ENCODE measurements at regions not wholly inside any gene's neighbourhood (a gene's known extent, or its start where the extent isn't known, plus 50 kb on each side); places are given as distances from the start of the nearest gene placed in this dataset.

DNA sequence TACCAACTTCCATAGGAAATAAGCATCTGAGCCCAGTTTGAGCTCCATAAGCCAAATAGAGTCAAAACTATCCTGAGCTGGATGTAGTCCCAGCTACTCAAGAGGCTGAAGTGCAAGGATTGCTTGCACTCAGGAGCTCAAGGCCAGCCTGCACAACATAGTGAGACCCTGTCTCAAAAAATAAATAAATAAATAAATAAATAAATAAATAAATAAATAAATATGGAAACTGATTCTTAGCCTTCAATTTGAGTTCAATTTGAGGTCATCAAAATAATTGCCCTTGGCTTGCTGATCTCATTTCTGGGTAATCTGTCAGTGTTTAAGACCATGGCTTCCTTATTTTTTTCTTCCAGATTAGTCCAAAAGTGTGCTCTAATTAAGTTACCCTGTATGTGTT, 184.9 kb upstream of the CDH20 start:
- Histone ChIP-seq H3K36me3 (ENCODE audit: control insufficient read depth, insufficient read depth, low read length) (no peaks in the 10 kb centered on the region), H3K4me1 (ENCODE audit: control insufficient read depth, insufficient read depth, low read length, poor library complexity, severe bottlenecking) (no peaks in the 10 kb centered on the region), H3K27ac (ENCODE audit: low read depth, low read length, severe bottlenecking) (no peak overlapping the region), H3K9me3 (ENCODE audit: control insufficient read depth, low read length) (no peaks in the 10 kb centered on the region), H3K4me3 (ENCODE audit: extremely low read depth, insufficient read depth, low read length, poor library complexity, severe bottlenecking) (no peak overlapping the region)

DNA sequence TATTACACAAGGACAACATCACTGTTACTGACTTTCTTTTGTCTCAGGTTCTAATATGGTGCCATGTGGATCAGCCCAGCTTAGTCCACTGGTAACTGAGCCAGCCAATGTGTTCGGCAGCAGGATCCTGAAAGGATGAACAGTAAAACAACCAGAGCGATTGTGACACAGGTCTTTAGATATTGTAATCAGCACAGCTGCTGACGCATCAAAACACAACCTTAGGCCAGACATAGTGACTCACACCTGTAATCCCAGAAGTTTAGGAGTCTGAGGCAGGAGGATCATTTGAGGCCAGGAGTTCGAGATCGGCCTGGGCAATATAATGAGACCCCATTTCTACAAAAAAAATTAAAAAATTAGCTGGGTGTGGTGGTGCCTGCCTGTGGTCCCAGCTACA, 183.4 kb upstream of the CDH20 start:
- Histone ChIP-seq H3K4me1 (ENCODE audit: control insufficient read depth, insufficient read depth, low read length, poor library complexity, severe bottlenecking) (no peaks in the 10 kb centered on the region), H3K4me3 (ENCODE audit: extremely low read depth, insufficient read depth, low read length, poor library complexity, severe bottlenecking) (no peak overlapping the region), H3K36me3 (ENCODE audit: control insufficient read depth, insufficient read depth, low read length) (no peaks in the 10 kb centered on the region), H3K9me3 (ENCODE audit: control insufficient read depth, low read length) (no peaks in the 10 kb centered on the region), H3K27ac (ENCODE audit: low read depth, low read length, severe bottlenecking) (no peak overlapping the region)
- 97 to 100% methylated on average over 3 of the region's 5 CpGs for WGBS, 2 experiments (ENCODE audit: insufficient coverage in 2 of 2)

DNA sequence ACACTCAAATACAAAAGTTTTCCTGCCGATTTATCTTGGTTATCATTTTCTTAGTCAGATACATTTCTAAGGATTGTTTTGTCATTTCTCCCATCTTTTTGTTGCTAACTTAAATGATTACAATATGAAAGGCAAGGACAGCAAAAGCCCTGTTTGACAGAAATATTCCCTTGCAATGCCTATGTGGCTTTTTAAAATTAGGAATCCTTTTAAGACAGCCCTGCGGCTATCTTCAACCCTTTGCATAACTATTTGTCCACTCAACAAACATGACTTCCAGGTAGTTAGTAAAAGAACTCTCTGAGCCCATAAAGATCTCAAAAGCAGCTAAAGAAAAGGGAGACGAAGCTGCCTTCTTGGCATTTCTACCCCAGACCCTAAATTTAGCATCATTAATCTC, 179.7 kb upstream of the CDH20 start:
- H3K36me3 ChIP-seq (ENCODE audit: control insufficient read depth, insufficient read depth, low read length), result no peaks in the 10 kb centered on the region
- WGBS, 2 experiments (ENCODE audit: insufficient coverage in 2 of 2), result no CpG with 5 or more reads among the region's 3 CpGs
- no peak overlapping the region for H3K4me3 ChIP-seq (ENCODE audit: extremely low read depth, insufficient read depth, low read length, poor library complexity, severe bottlenecking)
- no peaks in the 10 kb centered on the region for H3K4me1 ChIP-seq (ENCODE audit: control insufficient read depth, insufficient read depth, low read length, poor library complexity, severe bottlenecking)
- H3K27ac ChIP-seq (ENCODE audit: low read depth, low read length, severe bottlenecking), result no peak overlapping the region
- H3K9me3 ChIP-seq (ENCODE audit: control insufficient read depth, low read length), result no peaks in the 10 kb centered on the region

GRCh38 chr18:61154866-61155265, 178.4 kb upstream of the CDH20 start:
- Histone ChIP-seq H3K36me3 (ENCODE audit: control insufficient read depth, insufficient read depth, low read length) (no peaks in the 10 kb centered on the region), H3K4me3 (ENCODE audit: extremely low read depth, insufficient read depth, low read length, poor library complexity, severe bottlenecking) (no peak overlapping the region), H3K27ac (ENCODE audit: low read depth, low read length, severe bottlenecking) (peak overlapping the region; percentile 36), H3K9me3 (ENCODE audit: control insufficient read depth, low read length) (no peaks in the 10 kb centered on the region), H3K4me1 (ENCODE audit: control insufficient read depth, insufficient read depth, low read length, poor library complexity, severe bottlenecking) (no peaks in the 10 kb centered on the region)
- 89 to 100% methylated on average over 1 to 3 of the region's 3 CpGs for WGBS, 2 experiments (ENCODE audit: insufficient coverage in 2 of 2)

GRCh38 chr18:61155586-61155985, 177.6 kb upstream of the CDH20 start:
- Histone ChIP-seq H3K4me1 (ENCODE audit: control insufficient read depth, insufficient read depth, low read length, poor library complexity, severe bottlenecking) (no peaks in the 10 kb centered on the region), H3K36me3 (ENCODE audit: control insufficient read depth, insufficient read depth, low read length) (no peaks in the 10 kb centered on the region), H3K4me3 (ENCODE audit: extremely low read depth, insufficient read depth, low read length, poor library complexity, severe bottlenecking) (no peak overlapping the region), H3K9me3 (ENCODE audit: control insufficient read depth, low read length) (no peaks in the 10 kb centered on the region), H3K27ac (ENCODE audit: low read depth, low read length, severe bottlenecking) (peak overlapping the region; percentile 36)
- no CpG with 5 or more reads among the region's 3 CpGs for WGBS, 2 experiments (ENCODE audit: insufficient coverage in 2 of 2)

DNA sequence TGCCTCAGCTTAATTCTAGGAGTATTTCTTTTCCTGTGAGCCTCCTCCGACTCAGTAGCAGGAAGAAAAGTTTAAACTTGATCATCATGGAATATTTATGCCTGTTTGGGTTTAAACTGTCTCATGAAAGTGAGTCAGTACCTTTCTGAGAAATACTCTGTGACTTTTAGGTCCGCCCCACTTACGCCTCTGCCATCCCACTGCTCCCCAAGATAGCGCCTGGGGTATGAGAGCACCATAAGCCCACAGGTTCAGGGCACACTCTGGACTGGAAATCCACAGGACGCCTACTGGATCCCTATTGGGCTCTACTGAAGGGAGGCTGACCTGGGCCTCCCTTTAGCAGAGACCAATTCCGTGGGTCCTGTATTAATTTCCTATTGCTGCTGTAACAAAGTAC, 175.8 kb upstream of the CDH20 start:
- Histone ChIP-seq H3K4me1 (ENCODE audit: control insufficient read depth, insufficient read depth, low read length, poor library complexity, severe bottlenecking) (no peaks in the 10 kb centered on the region), H3K36me3 (ENCODE audit: control insufficient read depth, insufficient read depth, low read length) (no peaks in the 10 kb centered on the region), H3K27ac (ENCODE audit: low read depth, low read length, severe bottlenecking) (no peak overlapping the region), H3K4me3 (ENCODE audit: extremely low read depth, insufficient read depth, low read length, poor library complexity, severe bottlenecking) (no peak overlapping the region), H3K9me3 (ENCODE audit: control insufficient read depth, low read length) (no peaks in the 10 kb centered on the region)
- 79 to 86% methylated on average over 1 to 5 of the region's 6 CpGs for WGBS, 2 experiments (ENCODE audit: insufficient coverage in 2 of 2)

DNA sequence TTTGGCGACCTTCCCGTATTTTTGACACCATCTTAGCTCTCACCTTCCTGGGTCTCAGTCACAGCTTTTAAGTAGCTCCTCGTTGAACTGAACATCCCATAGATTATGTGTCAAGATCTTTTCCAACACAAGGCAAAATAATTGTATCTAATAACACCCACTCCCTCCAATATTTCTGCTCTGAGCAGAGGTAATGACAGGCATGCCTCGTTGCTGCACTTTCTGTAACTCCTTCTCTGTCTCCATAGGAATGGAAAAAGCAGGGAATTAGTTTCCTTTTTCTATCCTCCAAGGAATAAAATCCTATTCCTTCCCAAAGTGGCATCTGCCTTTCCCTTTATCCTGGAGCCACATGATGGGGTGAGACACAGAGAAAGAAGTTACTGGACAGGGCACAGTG, 174.0 kb upstream of the CDH20 start:
- no peaks in the 10 kb centered on the region for H3K36me3 ChIP-seq (ENCODE audit: control insufficient read depth, insufficient read depth, low read length)
- H3K4me3 ChIP-seq (ENCODE audit: extremely low read depth, insufficient read depth, low read length, poor library complexity, severe bottlenecking), result no peak overlapping the region
- WGBS, 2 experiments (ENCODE audit: insufficient coverage in 2 of 2), result 79 to 96% methylated on average over 3 to 4 of the region's 4 CpGs
- no peaks in the 10 kb centered on the region for H3K4me1 ChIP-seq (ENCODE audit: control insufficient read depth, insufficient read depth, low read length, poor library complexity, severe bottlenecking)
- no peak overlapping the region for H3K27ac ChIP-seq (ENCODE audit: low read depth, low read length, severe bottlenecking)
- H3K9me3 ChIP-seq (ENCODE audit: control insufficient read depth, low read length), result no peaks in the 10 kb centered on the region

DNA sequence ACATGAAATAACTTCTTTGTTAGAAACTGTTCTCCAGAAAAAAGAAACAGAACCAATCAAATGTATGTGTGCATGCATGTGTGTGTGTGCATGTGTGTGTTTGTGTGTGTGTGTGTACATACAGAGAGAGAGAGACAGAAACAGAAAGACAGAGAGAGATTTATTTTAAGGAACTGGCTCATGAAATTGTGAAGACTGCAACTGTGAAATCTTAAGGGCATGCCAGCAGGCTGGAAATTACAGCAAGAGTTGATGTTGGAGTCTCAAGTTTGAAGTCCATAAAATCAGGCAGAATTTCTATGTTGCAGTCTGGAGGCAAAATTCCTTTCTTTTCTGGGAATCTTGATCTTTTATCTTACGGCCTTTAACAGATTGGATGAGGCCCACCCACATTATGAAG, 168.9 kb upstream of the CDH20 start:
- WGBS, 2 experiments (ENCODE audit: insufficient coverage in 2 of 2), result 83% methylated on average over 1 of the region's 1 CpG; no CpG with 5 or more reads in 1 of the 2 experiments
- no peaks in the 10 kb centered on the region for H3K4me1 ChIP-seq (ENCODE audit: control insufficient read depth, insufficient read depth, low read length, poor library complexity, severe bottlenecking)
- H3K4me3 ChIP-seq (ENCODE audit: extremely low read depth, insufficient read depth, low read length, poor library complexity, severe bottlenecking), result no peak overlapping the region

GRCh38 chr18:61167902-61168301, 165.3 kb upstream of the CDH20 start:
- Histone ChIP-seq H3K27ac (ENCODE audit: low read depth, low read length, severe bottlenecking) (no peak overlapping the region), H3K4me1 (ENCODE audit: control insufficient read depth, insufficient read depth, low read length, poor library complexity, severe bottlenecking) (no peaks in the 10 kb centered on the region), H3K9me3 (ENCODE audit: control insufficient read depth, low read length) (peaks cover 6% of the 10 kb centered on the region), H3K4me3 (ENCODE audit: extremely low read depth, insufficient read depth, low read length, poor library complexity, severe bottlenecking) (no peak overlapping the region), H3K36me3 (ENCODE audit: control insufficient read depth, insufficient read depth, low read length) (no peaks in the 10 kb centered on the region)
- 80% methylated on average over 1 of the region's 1 CpG; no CpG with 5 or more reads in 1 of the 2 experiments for WGBS, 2 experiments (ENCODE audit: insufficient coverage in 2 of 2)

More for the DNA sequence above, 168.9 kb upstream of the CDH20 start:
- H3K27ac ChIP-seq (ENCODE audit: low read depth, low read length, severe bottlenecking), result no peak overlapping the region
- H3K9me3 ChIP-seq (ENCODE audit: control insufficient read depth, low read length), result peaks cover 4% of the 10 kb centered on the region
- H3K36me3 ChIP-seq (ENCODE audit: control insufficient read depth, insufficient read depth, low read length), result no peaks in the 10 kb centered on the region

DNA sequence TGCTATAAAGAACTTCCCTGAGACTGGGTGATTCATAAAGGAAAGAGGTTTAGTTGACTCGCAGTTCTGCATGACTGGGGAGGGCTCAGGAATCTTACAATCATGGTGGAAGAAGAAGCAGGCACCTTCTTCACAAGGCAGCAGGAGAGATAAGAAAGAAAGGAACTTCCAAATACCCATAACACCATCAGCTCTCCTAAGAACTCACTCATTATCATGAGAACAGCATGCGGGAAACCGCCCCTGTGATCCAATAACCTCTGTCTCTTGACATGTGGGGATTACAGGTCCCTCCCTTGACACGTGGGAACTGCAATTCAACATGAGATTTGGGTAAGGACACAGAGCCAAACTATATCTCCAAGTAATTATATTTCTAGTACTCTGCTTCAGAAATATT, 163.8 kb upstream of the CDH20 start:
- H3K27ac ChIP-seq (ENCODE audit: low read depth, low read length, severe bottlenecking), result no peak overlapping the region
- WGBS, 2 experiments (ENCODE audit: insufficient coverage in 2 of 2), result 96% methylated on average over 3 of the region's 4 CpGs; no CpG with 5 or more reads in 1 of the 2 experiments
- H3K4me1 ChIP-seq (ENCODE audit: control insufficient read depth, insufficient read depth, low read length, poor library complexity, severe bottlenecking), result no peaks in the 10 kb centered on the region
- peaks cover 6% of the 10 kb centered on the region for H3K9me3 ChIP-seq (ENCODE audit: control insufficient read depth, low read length)
- H3K36me3 ChIP-seq (ENCODE audit: control insufficient read depth, insufficient read depth, low read length), result no peaks in the 10 kb centered on the region
- H3K4me3 ChIP-seq (ENCODE audit: extremely low read depth, insufficient read depth, low read length, poor library complexity, severe bottlenecking), result no peak overlapping the region

- peaks cover 6% of the 10 kb centered on the region for H3K9me3 ChIP-seq (ENCODE audit: control insufficient read depth, low read length)
- WGBS, 2 experiments (ENCODE audit: insufficient coverage in 2 of 2), result 83% methylated on average over 1 of the region's 1 CpG; no CpG with 5 or more reads in 1 of the 2 experiments
- no peak overlapping the region for H3K27ac ChIP-seq (ENCODE audit: low read depth, low read length, severe bottlenecking)
- no peaks in the 10 kb centered on the region for H3K36me3 ChIP-seq (ENCODE audit: control insufficient read depth, insufficient read depth, low read length)
- no peak overlapping the region for H3K4me3 ChIP-seq (ENCODE audit: extremely low read depth, insufficient read depth, low read length, poor library complexity, severe bottlenecking)
- H3K4me1 ChIP-seq (ENCODE audit: control insufficient read depth, insufficient read depth, low read length, poor library complexity, severe bottlenecking), result no peaks in the 10 kb centered on the region
Observed at GRCh38 chr18:61172624-61173023, 160.6 kb upstream of the CDH20 start.
